ENCODE measurements at regions not wholly inside any gene's neighbourhood (a gene's known extent, or its start where the extent isn't known, plus 50 kb on each side); places are given as distances from the start of the nearest gene placed in this dataset.

- no peaks in the 10 kb centered on the region for H3K36me3 ChIP-seq (ENCODE audit: insufficient read depth, low read length)
- TF ChIP-seq EZH2 (IDR thresholded peaks at IDR 0.05; ENCODE audit: borderline replicate concordance, low read length) (no peak), CTCF (IDR thresholded peaks at IDR 0.05; ENCODE audit: low read length) (no peak)
- no peaks in the 10 kb centered on the region for H3K27me3 ChIP-seq (ENCODE audit: insufficient read depth, low read length)
- H3K4me2 ChIP-seq (ENCODE audit: low read length): no peak overlapping the region
- no peaks in the 10 kb centered on the region for H4K20me1 ChIP-seq (ENCODE audit: insufficient read depth, low read length)
- H3K4me3 ChIP-seq (ENCODE audit: low read depth, low read length, poor library complexity, severe bottlenecking): no peak overlapping the region
- H3K9me3 ChIP-seq (ENCODE audit: low read length): no peaks in the 10 kb centered on the region
- H3K27ac ChIP-seq (ENCODE audit: low read depth, low read length, poor library complexity, severe bottlenecking): no peak overlapping the region
- H3K4me1 ChIP-seq (ENCODE audit: insufficient read depth, low read length, severe bottlenecking): no peaks in the 10 kb centered on the region
- H2AFZ ChIP-seq (ENCODE audit: low read length): no peak overlapping the region
- H3K9me2 ChIP-seq (ENCODE audit: low read depth, low read length): no peaks in the 10 kb centered on the region
- H3F3A ChIP-seq (ENCODE audit: insufficient read depth, low read length): no peaks in the 10 kb centered on the region
- no peaks in the 10 kb centered on the region for H3K79me2 ChIP-seq (ENCODE audit: insufficient read depth, low read length)
- H3K9ac ChIP-seq (ENCODE audit: low read length): no peak overlapping the region
Observed at GRCh38 chr15:95016511-95017229, 785.3 kb downstream of the MCTP2 start.

- Histone ChIP-seq H3F3A (ENCODE audit: insufficient read depth, low read length) (no peaks in the 10 kb centered on the region), H3K4me2 (ENCODE audit: low read length) (no peak overlapping the region), H3K27me3 (ENCODE audit: insufficient read depth, low read length) (no peaks in the 10 kb centered on the region), H3K4me3 (ENCODE audit: low read depth, low read length, poor library complexity, severe bottlenecking) (no peak overlapping the region), H2AFZ (ENCODE audit: low read length) (no peak overlapping the region), H4K20me1 (ENCODE audit: insufficient read depth, low read length) (no peaks in the 10 kb centered on the region), H3K36me3 (ENCODE audit: insufficient read depth, low read length) (no peaks in the 10 kb centered on the region), H3K4me1 (ENCODE audit: insufficient read depth, low read length, severe bottlenecking) (no peaks in the 10 kb centered on the region), H3K27ac (ENCODE audit: low read depth, low read length, poor library complexity, severe bottlenecking) (no peak overlapping the region), H3K9ac (ENCODE audit: low read length) (no peak overlapping the region), H3K79me2 (ENCODE audit: insufficient read depth, low read length) (no peaks in the 10 kb centered on the region), H3K9me3 (ENCODE audit: low read length) (no peaks in the 10 kb centered on the region), H3K9me2 (ENCODE audit: low read depth, low read length) (no peaks in the 10 kb centered on the region)
- TF ChIP-seq CTCF (IDR thresholded peaks at IDR 0.05; ENCODE audit: low read length): no peak
- no peak for TF ChIP-seq EZH2 (IDR thresholded peaks at IDR 0.05; ENCODE audit: borderline replicate concordance, low read length)
Observed at GRCh38 chr15:95017666-95018328, 786.4 kb downstream of the MCTP2 start.

- H3K4me3 ChIP-seq (ENCODE audit: low read depth, low read length, poor library complexity, severe bottlenecking): no peak overlapping the region
- TF ChIP-seq CTCF (IDR thresholded peaks at IDR 0.05; ENCODE audit: low read length) (no peak), EZH2 (IDR thresholded peaks at IDR 0.05; ENCODE audit: borderline replicate concordance, low read length) (no peak)
- no peaks in the 10 kb centered on the region for H4K20me1 ChIP-seq (ENCODE audit: insufficient read depth, low read length)
- no peaks in the 10 kb centered on the region for H3K79me2 ChIP-seq (ENCODE audit: insufficient read depth, low read length)
- H3K27ac ChIP-seq (ENCODE audit: low read depth, low read length, poor library complexity, severe bottlenecking): no peak overlapping the region
- H3K36me3 ChIP-seq (ENCODE audit: insufficient read depth, low read length): no peaks in the 10 kb centered on the region
- no peak overlapping the region for H3K4me2 ChIP-seq (ENCODE audit: low read length)
- no peaks in the 10 kb centered on the region for H3F3A ChIP-seq (ENCODE audit: insufficient read depth, low read length)
- H3K27me3 ChIP-seq (ENCODE audit: insufficient read depth, low read length): no peaks in the 10 kb centered on the region
- no peaks in the 10 kb centered on the region for H3K9me2 ChIP-seq (ENCODE audit: low read depth, low read length)
- no peak overlapping the region for H2AFZ ChIP-seq (ENCODE audit: low read length)
- H3K9ac ChIP-seq (ENCODE audit: low read length): no peak overlapping the region
- H3K9me3 ChIP-seq (ENCODE audit: low read length): no peaks in the 10 kb centered on the region
- H3K4me1 ChIP-seq (ENCODE audit: insufficient read depth, low read length, severe bottlenecking): no peaks in the 10 kb centered on the region
Observed at GRCh38 chr15:95018888-95019545, 787.7 kb downstream of the MCTP2 start.
